Ammon's horn (tissue), 1 donor: ENCODE measurements at regions not wholly inside any gene's neighbourhood (a gene's known extent, or its start where the extent isn't known, plus 50 kb on each side); places are given as distances from the start of the nearest gene placed in this dataset.
"Not testable (repeated sequence)": the region's sequence is repeated elsewhere in the genome, so short reads cannot be mapped to it uniquely, and the experiment has no call there.

Experiments
- DNase-seq: peaks from one replicate; pipeline ENCODE4 v3.0.0-alpha.2; 2016; ENCODE audit warnings: low spot score

GRCh38 chr7:104264285-104264684 lies 56.5 kb upstream of the ORC5 start:
- no peak for DNase-seq

- DNase-seq, result peak; percentile 13
Measured at GRCh38 chr7:104267701-104268368, 60.0 kb upstream of the ORC5 start.

- DNase-seq, result no peak
Measured at GRCh38 chr7:104271948-104272347, 56.5 kb upstream of the LHFPL3 start.

GRCh38 chr7:104272767-104273384 lies 55.5 kb upstream of the LHFPL3 start:
- DNase-seq, result peak; percentile 64

GRCh38 chr7:104275900-104276299 lies 52.5 kb upstream of the LHFPL3 start:
- no peak for DNase-seq

GRCh38 chr7:104276730-104277129 lies 51.7 kb upstream of the LHFPL3 start:
- DNase-seq, result not testable (repeated sequence)
